Adipocyte (in vitro differentiated cells): ENCODE measurements at regions not wholly inside any gene's neighbourhood (a gene's known extent, or its start where the extent isn't known, plus 50 kb on each side); places are given as distances from the start of the nearest gene placed in this dataset.

ENCODE experiments used
- DNase-seq: peaks from one replicate; pipeline ENCODE4 v3.0.0-alpha.2; 2015; ENCODE audit warnings: low read depth
- H3K27me3 ChIP-seq: replicated peaks from 2 replicates; pipeline ENCODE4 v1.7.0; 2013; ENCODE audit warnings: mild to moderate bottlenecking, low read length, moderate library complexity; ENCODE audit not compliant: control insufficient read depth, insufficient read depth
- H3K36me3 ChIP-seq: 2 replicates; pipeline ENCODE4 v1.7.0; 2013; ENCODE audit warnings: low read length, mild to moderate bottlenecking, moderate library complexity; ENCODE audit not compliant: control insufficient read depth, insufficient read depth, severe bottlenecking
- H3K4me1 ChIP-seq: 2 replicates; pipeline ENCODE4 v1.7.0; 2013; ENCODE audit warnings: mild to moderate bottlenecking, low read length, moderate library complexity; ENCODE audit not compliant: control insufficient read depth, insufficient read depth
- H3K4me3 ChIP-seq: 2 replicates; pipeline ENCODE4 v1.7.0; 2013; ENCODE audit warnings: mild to moderate bottlenecking, low read length, moderate library complexity
- H3K9ac ChIP-seq: 2 replicates; pipeline ENCODE4 v1.7.0; 2013; ENCODE audit warnings: mild to moderate bottlenecking, low read length, moderate library complexity
- H3K9me3 ChIP-seq: 2 replicates; pipeline ENCODE4 v1.7.0; 2013; ENCODE audit warnings: mild to moderate bottlenecking, low read length, moderate library complexity; ENCODE audit not compliant: control insufficient read depth

GRCh38 chr12:23426328-23426727 is 523.1 kb downstream of the SOX5 start:
- no peak overlapping the region for H3K4me3 ChIP-seq
- no peaks in the 10 kb centered on the region for H3K36me3 ChIP-seq
- no peaks in the 10 kb centered on the region for H3K4me1 ChIP-seq
- no peak for DNase-seq
- H3K27me3 ChIP-seq = no peaks in the 10 kb centered on the region
- peaks cover 2% of the 10 kb centered on the region for H3K9me3 ChIP-seq
- no peak overlapping the region for H3K9ac ChIP-seq

GRCh38 chr12:23428758-23429157 is 520.7 kb downstream of the SOX5 start:
- Histone ChIP-seq H3K36me3 (no peaks in the 10 kb centered on the region), H3K9ac (no peak overlapping the region), H3K27me3 (no peaks in the 10 kb centered on the region), H3K9me3 (no peaks in the 10 kb centered on the region), H3K4me1 (no peaks in the 10 kb centered on the region), H3K4me3 (no peak overlapping the region)
- no peak for DNase-seq

GRCh38 chr12:23431006-23431405 is 518.5 kb downstream of the SOX5 start:
- DNase-seq = no peak
- no peaks in the 10 kb centered on the region for H3K9me3 ChIP-seq
- H3K27me3 ChIP-seq = no peaks in the 10 kb centered on the region
- no peaks in the 10 kb centered on the region for H3K36me3 ChIP-seq
- no peaks in the 10 kb centered on the region for H3K4me1 ChIP-seq
- no peak overlapping the region for H3K4me3 ChIP-seq
- no peak overlapping the region for H3K9ac ChIP-seq

GRCh38 chr12:23433121-23433520 is 516.3 kb downstream of the SOX5 start:
- Histone ChIP-seq H3K4me1 (no peaks in the 10 kb centered on the region), H3K9me3 (no peaks in the 10 kb centered on the region), H3K4me3 (no peak overlapping the region), H3K9ac (no peak overlapping the region), H3K36me3 (no peaks in the 10 kb centered on the region), H3K27me3 (no peaks in the 10 kb centered on the region)
- DNase-seq = no peak

GRCh38 chr12:23434154-23434553 is 515.3 kb downstream of the SOX5 start:
- H3K9me3 ChIP-seq = no peaks in the 10 kb centered on the region
- no peaks in the 10 kb centered on the region for H3K4me1 ChIP-seq
- H3K36me3 ChIP-seq = no peaks in the 10 kb centered on the region
- H3K4me3 ChIP-seq = no peak overlapping the region
- no peak for DNase-seq
- no peak overlapping the region for H3K9ac ChIP-seq
- H3K27me3 ChIP-seq = no peaks in the 10 kb centered on the region

GRCh38 chr12:23446746-23447145 is 502.7 kb downstream of the SOX5 start:
- Histone ChIP-seq H3K36me3 (no peaks in the 10 kb centered on the region), H3K9me3 (no peaks in the 10 kb centered on the region), H3K4me3 (no peak overlapping the region), H3K27me3 (no peaks in the 10 kb centered on the region), H3K9ac (no peak overlapping the region), H3K4me1 (no peaks in the 10 kb centered on the region)
- no peak for DNase-seq

GRCh38 chr12:23450810-23451209 is 498.7 kb downstream of the SOX5 start:
- no peaks in the 10 kb centered on the region for H3K36me3 ChIP-seq
- H3K4me1 ChIP-seq = no peaks in the 10 kb centered on the region
- H3K4me3 ChIP-seq = no peak overlapping the region
- DNase-seq = no peak
- peaks cover 8% of the 10 kb centered on the region for H3K9me3 ChIP-seq
- H3K9ac ChIP-seq = no peak overlapping the region
- H3K27me3 ChIP-seq = peaks cover 2% of the 10 kb centered on the region

- Histone ChIP-seq H3K9ac (no peak overlapping the region), H3K27me3 (peaks cover 2% of the 10 kb centered on the region), H3K9me3 (peaks cover 8% of the 10 kb centered on the region), H3K36me3 (no peaks in the 10 kb centered on the region), H3K4me3 (no peak overlapping the region), H3K4me1 (no peaks in the 10 kb centered on the region)
- no peak for DNase-seq
Observed at GRCh38 chr12:23455283-23455682, 494.2 kb downstream of the SOX5 start.

- Histone ChIP-seq H3K4me3 (no peak overlapping the region), H3K36me3 (no peaks in the 10 kb centered on the region), H3K9me3 (peaks cover 13% of the 10 kb centered on the region), H3K4me1 (no peaks in the 10 kb centered on the region), H3K27me3 (no peaks in the 10 kb centered on the region), H3K9ac (no peak overlapping the region)
- no peak for DNase-seq
Observed at GRCh38 chr12:23458640-23459039, 490.8 kb downstream of the SOX5 start.

- Histone ChIP-seq H3K27me3 (no peaks in the 10 kb centered on the region), H3K4me3 (no peak overlapping the region), H3K36me3 (no peaks in the 10 kb centered on the region), H3K9ac (no peak overlapping the region), H3K9me3 (peaks cover 21% of the 10 kb centered on the region), H3K4me1 (no peaks in the 10 kb centered on the region)
- DNase-seq = no peak
Observed at GRCh38 chr12:23462546-23462945, 486.9 kb downstream of the SOX5 start.

GRCh38 chr12:23463172-23463571 is 486.3 kb downstream of the SOX5 start:
- Histone ChIP-seq H3K36me3 (no peaks in the 10 kb centered on the region), H3K9me3 (peaks cover 21% of the 10 kb centered on the region), H3K9ac (no peak overlapping the region), H3K4me1 (no peaks in the 10 kb centered on the region), H3K27me3 (no peaks in the 10 kb centered on the region), H3K4me3 (no peak overlapping the region)
- no peak for DNase-seq

GRCh38 chr12:23464241-23464812 is 485.1 kb downstream of the SOX5 start:
- no peak overlapping the region for H3K4me3 ChIP-seq
- H3K4me1 ChIP-seq = no peaks in the 10 kb centered on the region
- no peak for DNase-seq

More at GRCh38 chr12:23464241-23464812, 485.1 kb downstream of the SOX5 start:
- Histone ChIP-seq H3K27me3 (no peaks in the 10 kb centered on the region), H3K9me3 (peaks cover 25% of the 10 kb centered on the region), H3K9ac (no peak overlapping the region), H3K36me3 (no peaks in the 10 kb centered on the region)
